ENCODE measurements at regions not wholly inside any gene's neighbourhood (a gene's known extent, or its start where the extent isn't known, plus 50 kb on each side); places are given as distances from the start of the nearest gene placed in this dataset.

DNA sequence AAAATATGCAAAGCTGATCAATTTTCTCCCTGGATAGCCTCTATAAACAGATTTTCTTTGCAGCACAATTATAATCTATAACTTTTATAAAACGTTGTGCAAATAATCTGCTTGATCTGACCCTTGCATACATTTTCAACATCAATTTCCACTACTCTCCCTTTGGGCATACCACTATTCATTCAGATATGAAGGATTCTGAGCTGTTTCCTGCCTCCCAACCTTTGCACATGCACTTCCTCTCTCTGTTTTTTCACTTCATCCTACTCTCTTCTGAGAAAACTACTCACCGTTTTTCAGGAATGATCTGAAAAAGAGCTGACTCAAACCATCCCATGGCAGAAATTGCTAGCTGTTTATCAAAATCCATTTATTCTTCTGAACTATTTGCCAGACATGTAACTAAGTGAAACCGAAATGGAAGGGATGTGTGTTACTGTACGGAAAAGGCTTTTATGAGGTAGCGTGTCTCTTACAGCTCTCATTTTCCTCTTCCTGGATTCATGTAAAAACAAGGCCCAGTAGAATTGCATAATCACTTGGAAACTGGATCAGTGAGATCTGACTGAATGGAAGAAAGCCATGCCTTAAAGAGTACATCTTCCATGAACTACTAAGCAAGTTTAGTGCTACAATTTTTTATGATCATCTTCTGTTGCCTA is 1447.3 kb upstream of the MIR17HG start:
- DNase-seq (ENCODE audit: low read depth in 4 of 4, low spot score in 3 of 4): no peak

DNA sequence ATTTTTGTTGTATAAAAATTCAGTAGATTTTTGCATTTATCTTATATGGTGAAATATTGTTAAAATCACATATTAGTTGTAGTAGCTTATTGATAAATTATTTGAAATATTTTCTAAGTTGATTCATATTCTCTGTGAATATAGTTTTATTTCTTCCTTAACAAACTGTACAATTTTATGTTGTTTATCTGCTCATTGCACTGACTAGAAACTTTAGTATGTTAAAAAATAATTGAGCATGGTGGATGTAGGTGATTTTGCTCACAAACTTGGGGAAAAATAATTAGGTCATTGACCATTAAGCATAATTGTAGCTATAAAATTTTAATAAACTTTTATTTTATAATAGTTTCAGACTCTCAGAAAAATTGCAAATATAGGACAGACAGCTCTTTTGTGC is 1445.3 kb upstream of the MIR17HG start:
- no peak for DNase-seq (ENCODE audit: low read depth in 4 of 4, low spot score in 3 of 4)

DNA sequence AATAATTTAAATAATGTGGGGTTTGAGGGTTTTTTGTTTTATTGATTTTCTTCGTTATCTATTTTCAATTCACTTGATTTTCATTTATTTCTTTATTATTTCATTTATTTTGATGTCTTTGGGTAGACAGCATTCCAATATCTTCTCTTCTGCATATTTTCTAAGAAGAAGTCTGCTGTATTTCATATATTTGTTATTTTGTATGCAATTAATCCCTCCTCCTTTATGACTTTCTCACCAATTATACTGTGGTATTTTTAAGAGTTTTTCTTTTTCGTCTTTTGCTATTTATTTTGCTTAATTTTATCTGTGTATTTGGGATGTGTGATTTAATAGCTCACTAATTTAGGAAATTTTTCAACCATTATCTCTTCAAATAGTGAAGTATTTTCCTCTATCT is 1444.4 kb upstream of the MIR17HG start:
- no peak for DNase-seq (ENCODE audit: low read depth in 4 of 4, low spot score in 3 of 4)

DNA sequence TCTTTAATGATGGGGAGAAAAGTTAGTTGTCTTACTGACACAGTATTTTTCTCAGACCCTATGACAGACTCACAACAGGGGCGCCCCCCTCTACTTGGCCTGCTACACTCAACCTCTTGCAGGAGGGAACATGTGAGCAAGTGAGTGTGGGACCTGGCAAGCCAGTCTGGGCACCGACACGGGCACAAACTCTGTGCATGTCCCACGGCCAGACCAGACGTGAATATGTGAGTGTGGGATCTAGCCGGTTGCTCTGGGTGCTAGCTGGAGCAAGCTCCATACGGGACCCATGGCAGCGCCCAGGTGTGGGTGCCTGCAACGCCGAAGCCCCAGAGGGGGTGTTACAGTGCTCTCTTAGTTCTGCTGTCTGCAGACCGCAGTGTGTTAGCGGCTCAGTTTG is 1437.3 kb upstream of the MIR17HG start:
- DNase-seq (ENCODE audit: low read depth in 4 of 4, low spot score in 3 of 4): no peak

DNA sequence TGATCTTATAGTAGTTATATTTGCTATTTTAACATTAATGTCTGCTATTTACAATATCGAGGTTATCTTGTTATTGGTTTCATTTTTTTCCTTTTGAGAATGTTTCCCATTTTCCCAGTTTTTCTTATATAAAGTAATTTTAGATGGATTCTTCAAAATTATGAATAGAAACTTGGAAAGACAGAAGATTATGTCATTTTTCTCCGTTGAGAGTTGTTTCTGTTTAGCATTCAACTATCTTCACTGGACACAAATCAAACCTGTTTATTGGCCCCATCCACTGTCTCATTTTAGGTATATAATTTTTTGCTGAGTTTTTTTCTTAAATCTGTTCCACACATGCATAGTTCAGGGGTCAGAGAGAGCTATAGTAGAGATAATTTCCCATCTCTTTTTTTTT is 1430.9 kb upstream of the MIR17HG start:
- no peak for DNase-seq (ENCODE audit: low read depth in 4 of 4, low spot score in 3 of 4)

DNA sequence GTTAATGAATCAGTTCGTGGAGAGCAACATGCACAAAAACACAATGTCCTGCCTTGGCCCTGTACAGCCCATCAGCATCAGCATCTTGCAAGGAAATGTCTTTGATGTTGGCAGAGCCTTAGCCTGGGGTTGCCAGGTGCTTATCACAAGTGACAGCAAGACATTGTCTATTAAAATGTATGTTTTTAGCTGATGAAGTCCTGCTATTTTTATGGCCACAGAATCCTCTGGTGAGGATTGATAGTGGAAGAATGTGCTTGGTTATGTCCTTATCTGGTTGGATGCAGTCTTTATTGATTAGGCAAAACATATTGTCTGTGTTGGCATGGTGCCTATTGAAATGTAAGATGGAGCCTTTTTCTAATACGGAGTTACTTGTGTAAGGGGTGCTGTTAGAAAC is 1427.0 kb upstream of the MIR17HG start:
- no peak for DNase-seq (ENCODE audit: low read depth in 4 of 4, low spot score in 3 of 4)

DNA sequence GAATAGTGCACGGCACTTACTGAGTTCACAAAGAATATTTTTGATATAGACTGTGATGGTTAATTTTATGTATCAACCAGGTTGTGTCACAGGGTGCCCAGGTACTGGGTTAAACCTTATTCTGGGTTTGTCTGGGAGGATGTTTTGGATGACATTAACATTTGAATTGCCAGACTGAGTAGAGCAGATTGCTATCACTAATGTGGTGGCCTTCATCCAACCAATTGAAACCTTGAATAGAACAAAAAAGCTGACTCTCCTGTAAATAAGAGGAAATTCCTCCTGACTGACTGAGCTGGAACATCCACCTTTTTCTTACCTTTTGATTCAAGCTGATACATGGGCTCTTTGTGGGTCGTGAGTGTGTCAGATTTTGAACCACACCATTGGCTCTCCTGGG is 1424.4 kb upstream of the MIR17HG start:
- no peak for DNase-seq (ENCODE audit: low read depth in 4 of 4, low spot score in 3 of 4)

DNA sequence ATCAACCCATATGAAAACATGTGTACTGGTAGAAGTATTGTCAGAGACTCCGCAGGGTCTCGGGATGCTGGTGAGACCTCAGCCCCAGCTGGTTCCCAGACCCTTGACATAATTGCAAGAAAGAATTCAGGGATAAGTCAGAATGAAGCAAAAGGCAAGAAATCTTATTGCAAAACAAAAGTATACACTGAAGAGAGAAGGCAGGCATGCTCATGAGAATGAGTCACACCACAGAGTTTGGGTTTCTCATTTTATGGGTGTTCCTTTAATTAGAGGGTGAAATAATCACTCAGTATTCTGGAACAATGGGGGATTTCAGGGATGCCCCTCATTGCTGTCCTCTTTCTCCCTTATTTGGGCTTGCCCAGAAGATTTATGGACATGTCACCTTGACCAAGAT is 1423.8 kb upstream of the MIR17HG start:
- no peak for DNase-seq (ENCODE audit: low read depth in 4 of 4, low spot score in 3 of 4)

DNA sequence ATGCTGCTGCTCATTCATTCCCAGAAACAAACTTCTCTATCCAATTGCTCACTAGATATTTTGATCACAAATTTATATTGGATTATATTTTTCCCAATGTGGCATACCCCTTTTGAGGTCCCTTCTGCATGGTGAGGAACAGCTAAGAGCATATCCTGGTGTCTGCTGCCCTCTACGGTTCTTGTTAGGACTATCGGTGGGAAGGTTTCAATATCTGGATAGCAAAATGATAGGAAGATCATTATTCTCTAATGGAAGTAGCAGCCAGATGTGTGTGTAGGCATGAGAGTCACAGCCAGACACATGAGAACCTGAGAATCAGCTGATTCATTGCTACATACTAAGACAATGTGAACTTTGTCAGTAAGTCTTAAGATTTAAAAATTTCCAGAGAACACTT is 1422.4 kb upstream of the MIR17HG start:
- no peak for DNase-seq (ENCODE audit: low read depth in 4 of 4, low spot score in 3 of 4)

DNA sequence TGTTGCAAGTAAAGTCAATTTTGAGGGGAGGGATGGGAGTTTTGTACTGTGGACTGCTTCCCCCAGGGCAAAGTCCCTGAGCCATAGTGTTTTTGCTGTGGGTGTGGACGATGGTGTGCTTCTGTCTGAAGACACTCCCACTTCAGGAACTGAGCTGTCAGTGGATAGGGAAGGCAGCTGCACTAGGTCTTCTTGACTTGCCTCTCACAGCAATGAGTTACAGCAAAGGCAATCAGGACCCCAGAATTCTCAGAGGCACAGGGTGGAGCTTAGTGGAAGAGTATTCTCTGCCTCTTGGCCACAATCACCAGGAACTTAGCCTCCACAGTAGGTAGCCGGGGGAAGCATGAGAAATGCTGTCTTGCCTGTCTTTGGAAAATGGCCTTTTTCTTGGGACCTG is 1416.6 kb upstream of the MIR17HG start:
- DNase-seq (ENCODE audit: low read depth in 4 of 4, low spot score in 3 of 4): no peak

DNA sequence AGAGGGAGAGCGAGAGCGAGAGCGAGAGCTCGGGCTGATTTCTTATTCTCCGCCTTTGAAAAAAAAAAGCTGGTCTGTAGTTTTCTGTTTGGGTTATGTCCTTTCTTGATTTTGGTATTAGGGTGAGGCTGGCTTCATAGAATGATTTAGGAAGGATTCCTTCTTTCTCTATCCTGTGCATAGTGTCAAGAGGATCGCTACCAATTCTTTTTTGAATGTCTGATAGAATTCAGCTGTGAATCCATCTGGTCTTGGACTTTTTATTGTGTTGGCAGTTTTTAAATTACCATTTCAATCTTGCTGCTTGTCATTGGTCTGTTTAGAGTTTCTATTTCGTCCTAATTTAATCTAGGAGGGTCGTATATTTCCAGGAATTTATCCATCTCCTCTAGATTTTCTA is 1414.6 kb upstream of the MIR17HG start:
- DNase-seq (ENCODE audit: low read depth in 4 of 4, low spot score in 3 of 4): no peak

DNA sequence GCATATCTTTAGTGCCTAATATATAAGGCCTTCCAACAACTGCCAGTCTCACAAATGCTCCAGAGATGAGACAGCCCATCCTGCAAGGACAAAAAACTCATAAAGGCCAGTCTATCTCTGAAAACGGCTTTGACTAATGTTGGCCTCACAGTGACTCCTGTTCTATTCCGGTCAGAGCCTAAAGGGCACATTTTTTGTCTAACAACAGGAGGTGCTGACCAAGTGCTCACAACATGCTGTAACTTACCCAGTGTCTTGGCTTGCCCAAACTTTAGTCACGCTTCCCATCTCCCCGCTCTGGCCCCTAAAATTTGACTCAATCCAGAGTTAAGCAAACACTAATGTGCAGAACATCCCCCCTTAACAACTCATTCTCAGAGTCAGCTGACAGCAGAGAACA is 1411.2 kb upstream of the MIR17HG start:
- no peak for DNase-seq (ENCODE audit: low read depth in 4 of 4, low spot score in 3 of 4)

DNA sequence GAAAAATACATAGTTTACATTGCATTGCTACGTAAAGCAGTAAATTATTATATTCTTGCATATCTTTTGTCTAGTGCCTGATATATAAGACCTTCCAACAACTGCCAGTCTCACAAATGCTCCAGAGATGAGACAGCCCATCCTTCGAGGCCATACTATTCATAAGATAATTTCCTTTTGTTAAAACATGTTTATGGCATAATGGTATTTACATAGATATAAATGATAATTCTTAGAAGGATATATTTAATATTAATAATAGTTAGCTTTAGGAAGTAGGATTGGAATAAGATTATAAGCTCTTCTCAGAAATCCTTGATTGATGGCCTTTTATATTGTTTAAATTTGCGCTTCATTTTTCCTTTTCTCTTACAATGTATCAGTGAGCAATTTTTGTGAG is 1410.1 kb upstream of the MIR17HG start:
- DNase-seq (ENCODE audit: low read depth in 4 of 4, low spot score in 3 of 4): no peak

DNA sequence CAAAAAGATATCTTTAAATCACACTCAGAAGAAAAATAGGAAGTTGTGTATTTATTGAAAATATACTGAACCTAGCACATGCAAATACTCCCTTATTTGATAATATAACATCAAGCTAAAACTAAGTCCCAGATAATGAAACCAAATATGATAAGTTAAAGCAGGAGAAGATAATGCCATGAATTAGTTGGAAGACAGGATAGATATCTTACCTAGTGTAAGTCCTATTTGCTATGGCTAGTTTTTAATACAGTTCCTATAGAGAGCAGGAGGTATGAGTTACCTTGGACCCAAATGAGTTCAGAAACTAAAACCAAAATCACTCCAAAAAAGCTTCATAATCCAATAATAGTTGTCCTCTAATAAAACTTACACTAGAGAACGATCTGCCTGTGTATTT is 1407.1 kb upstream of the MIR17HG start:
- no peak for DNase-seq (ENCODE audit: low read depth in 4 of 4, low spot score in 3 of 4)

DNA sequence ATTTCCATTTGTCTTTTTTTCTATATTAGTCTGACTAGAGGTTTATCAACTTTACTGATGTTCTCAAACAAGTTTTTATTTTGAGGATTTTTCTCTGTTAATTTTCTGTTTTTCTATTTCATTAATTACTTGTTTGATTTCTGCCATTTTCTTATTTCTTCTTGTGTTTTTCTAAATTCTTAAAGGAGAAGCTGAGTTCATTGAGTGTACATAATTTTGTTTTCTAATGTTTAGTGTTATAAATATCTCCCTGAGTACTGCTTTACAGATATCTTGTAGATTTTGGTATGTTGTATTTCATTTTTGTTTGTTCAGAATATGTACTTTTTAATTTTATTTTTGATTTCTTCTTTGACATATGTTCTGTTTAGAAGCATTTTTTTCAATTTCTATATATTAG is 1404.3 kb upstream of the MIR17HG start:
- no peak for DNase-seq (ENCODE audit: low read depth in 4 of 4, low spot score in 3 of 4)

DNA sequence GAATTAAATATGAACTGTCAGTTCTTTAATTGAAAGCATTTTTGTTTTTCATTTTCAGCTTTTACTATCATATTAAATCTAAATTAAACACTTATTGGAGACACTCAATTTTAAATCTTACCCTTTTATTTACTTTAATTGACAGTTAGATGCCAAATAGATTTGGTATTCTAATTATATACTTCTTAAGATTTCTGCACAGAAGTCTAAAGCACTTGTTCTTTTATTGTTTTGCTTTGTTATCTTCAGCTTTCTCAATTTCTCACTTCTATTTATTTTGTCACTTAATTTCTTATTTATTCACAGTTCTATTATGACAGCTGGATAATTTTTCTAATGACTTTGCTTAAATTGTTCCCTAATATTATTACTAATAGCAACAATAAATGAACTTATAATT is 1397.3 kb upstream of the MIR17HG start:
- no peak for DNase-seq (ENCODE audit: low read depth in 4 of 4, low spot score in 3 of 4)

DNA sequence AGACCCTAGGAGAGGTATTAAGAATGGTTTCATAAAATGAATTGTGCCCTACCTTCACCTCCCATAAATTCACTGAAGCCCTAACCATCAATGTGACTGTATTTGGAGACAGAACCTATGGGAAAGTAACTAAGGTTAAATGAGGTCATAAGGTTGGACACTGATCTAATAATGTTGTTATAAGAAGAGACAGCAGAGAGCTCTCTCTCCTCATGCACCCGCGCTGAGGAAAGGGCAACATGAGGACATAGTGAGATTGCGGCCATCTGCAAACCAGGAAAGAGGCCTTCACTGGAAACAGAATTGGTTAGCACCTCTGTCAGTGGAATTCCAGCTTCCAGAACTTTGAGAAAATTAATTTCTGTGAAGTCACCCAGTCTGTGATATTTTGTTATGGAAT is 1396.1 kb upstream of the MIR17HG start:
- DNase-seq (ENCODE audit: low read depth in 4 of 4, low spot score in 3 of 4): no peak

DNA sequence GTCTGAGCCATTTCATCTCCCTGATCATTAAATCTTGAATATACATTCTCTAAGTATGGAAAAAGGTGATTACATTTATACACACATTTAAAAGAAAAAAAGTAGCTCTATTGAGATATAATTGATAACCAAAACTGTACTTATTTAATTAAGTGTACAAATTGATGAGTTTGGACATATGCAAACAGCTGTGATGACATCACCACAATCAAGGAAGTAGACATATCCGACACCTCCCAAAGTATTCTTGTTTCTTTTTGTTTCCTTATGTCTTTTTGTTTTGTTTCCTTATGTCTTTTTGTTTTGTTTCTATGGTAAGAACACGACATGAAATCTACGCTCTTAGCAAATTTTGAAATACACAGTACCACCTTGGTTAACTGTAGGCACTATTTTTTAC is 1393.9 kb upstream of the MIR17HG start:
- no peak for DNase-seq (ENCODE audit: low read depth in 4 of 4, low spot score in 3 of 4)

DNA sequence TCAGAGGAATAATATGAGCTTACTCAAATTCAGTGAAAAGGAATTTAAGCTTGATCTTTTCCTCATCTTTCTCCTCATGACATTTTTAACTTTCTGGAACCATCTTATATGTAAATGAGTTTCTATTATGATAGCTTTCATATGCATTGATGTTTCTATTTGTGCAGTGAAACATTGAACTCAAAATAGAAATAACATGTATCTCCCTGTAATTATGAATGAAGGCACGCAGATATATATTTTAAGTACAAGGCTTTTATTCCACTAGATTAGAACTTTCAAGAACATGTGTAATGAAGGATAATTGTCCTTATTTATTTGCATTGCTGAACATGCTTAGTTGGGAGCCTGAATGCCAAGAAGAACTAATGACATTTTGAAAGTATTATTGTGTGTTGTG is 1391.7 kb upstream of the MIR17HG start:
- DNase-seq (ENCODE audit: low read depth in 4 of 4, low spot score in 3 of 4): no peak

DNA sequence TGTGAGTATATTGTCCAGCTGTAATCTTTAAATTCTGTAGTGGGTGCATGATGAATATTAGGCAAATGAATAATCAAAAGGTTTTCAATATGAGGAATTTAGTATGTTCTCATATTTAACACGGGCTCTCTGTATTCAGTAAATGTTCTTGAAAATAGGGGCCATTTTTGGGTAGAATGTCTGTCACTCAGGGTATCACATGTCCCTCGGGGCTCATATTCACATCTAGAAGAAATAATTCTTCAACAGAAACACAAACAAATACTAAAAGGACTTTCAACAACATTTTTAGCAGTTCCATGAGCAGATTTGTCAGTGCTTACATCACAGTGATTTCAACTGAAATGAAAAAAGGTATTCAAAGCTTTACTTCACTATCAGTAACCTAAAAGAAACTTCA is 1388.4 kb upstream of the MIR17HG start:
- no peak for DNase-seq (ENCODE audit: low read depth in 4 of 4, low spot score in 3 of 4)

DNA sequence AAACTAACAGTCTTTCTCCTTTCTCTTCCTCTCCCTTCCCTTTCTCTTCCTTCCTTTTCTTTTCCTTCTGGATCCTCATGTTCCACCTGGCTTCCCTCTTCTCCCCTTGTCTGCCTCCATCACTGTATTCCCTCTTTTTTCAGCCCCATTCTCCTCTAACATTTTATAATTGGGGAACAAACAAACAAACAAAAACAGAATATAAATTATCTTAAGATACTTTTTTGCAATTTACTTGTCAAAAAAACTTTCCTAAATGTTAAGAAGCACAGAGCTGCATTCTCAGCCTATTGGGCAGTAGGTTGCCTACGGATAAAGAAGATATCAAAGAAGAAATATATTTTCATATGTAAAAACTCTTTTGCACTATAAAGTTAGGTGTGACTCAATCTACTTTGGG is 1382.2 kb upstream of the MIR17HG start:
- no peak for DNase-seq (ENCODE audit: low read depth in 4 of 4, low spot score in 3 of 4)

DNA sequence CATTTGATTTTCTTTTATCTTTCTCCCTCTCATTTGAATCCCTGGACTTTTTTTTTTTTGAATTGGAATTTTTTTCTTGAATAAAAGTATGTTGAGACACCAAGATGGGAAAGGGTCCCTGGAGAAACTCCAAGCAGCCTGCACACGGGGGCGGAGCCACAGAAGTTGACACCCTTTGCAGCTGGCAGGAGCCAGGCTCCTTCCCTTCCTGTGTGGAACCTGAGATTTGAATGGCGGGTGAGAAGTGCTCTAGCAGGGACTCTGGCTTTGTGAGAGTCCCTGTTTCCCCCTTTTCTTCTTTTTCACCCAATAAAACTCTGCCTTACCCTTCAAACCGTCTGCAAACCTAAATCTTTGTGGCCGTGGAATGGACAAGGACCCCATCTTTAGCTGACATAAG is 1381.0 kb upstream of the MIR17HG start:
- DNase-seq (ENCODE audit: low read depth in 4 of 4, low spot score in 3 of 4): no peak

DNA sequence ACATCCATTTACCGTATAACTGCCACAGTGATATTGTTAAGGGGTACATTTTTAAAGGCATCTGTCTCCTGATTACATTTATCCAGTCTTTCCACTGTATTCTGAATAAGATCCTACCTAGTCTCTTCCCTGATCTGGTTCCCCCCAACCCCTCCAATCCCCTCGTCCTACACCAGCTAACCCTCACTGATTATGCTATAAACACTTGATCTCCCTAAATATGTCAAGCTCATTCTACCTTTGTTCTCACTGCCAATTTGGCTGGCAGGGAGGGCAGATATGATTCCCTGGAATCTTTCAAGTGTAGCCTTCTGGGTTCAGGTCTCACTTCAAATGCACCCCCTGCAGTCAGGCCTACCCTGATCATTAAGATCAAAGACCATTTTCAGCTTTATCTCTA is 1379.8 kb upstream of the MIR17HG start:
- no peak for DNase-seq (ENCODE audit: low read depth in 4 of 4, low spot score in 3 of 4)
